HG03342 (cell line): ENCODE measurements at regions not wholly inside any gene's neighbourhood (a gene's known extent, or its start where the extent isn't known, plus 50 kb on each side); places are given as distances from the start of the nearest gene placed in this dataset.

ENCODE experiments used
- ATAC-seq: cut with Tn5 transposase; IDR thresholded peaks from one replicate; pipeline ENCODE4 v1.9.1; 2021; ENCODE audit warnings: mild to moderate bottlenecking, moderate library complexity; ENCODE audit not compliant: unreplicated experiment

DNA sequence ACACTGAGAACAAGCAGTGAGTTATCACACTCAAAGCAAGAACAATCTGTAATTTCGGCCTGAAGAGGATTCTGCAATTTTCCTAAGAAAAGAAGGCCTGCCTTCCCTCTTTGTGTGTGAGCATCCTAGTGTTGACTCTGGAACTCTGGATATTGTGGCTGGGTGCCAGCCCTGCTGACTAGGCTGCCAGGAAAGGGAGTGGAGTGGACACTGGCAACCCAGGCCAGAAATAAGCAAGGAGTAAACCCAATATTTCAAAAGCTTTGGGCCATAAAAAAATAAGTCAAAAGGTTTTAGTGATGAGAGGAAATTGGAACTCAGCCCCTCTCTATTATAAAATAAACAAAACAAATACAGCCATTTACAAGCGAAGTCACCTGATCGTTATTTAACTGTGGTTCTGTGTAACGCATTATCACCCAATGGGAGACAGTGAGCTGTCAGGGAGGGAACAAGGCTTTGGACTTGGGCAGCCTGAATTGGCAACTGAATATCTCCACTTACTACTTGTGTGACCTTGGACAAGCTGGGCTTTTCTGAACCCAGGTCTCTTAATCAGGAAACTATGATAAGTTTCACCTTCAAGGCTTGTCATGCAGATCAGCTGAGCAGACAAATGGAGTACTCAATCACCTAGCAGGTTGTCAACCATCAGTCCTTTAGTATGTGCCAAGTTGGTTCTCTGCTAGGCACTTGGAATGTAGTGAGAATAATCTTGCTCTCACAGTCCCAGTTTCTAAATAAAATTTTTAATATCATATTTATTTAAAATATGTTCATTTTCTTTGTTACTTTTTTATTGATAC lies 196.2 kb downstream of the PAX1 start:
- ATAC-seq = no peak

DNA sequence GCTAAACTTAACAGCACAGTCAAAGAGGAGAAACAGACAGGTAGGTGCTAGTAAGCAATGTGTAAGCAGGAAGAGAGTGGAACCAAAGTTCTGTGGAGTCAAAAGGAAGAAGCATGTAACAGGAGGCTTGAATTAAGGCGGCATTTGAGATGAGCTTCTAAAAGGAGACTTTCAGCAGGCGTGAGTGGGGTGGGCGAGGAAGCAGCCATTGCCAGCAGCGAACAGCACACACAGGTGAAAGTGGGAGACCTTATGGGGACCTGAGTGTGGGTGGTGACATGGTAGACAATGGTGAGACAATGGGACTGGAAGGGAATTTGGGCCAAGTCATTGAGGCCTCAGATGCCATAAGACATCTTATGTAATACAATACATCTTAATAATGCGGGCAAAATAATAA lies 195.0 kb downstream of the PAX1 start:
- no peak for ATAC-seq

DNA sequence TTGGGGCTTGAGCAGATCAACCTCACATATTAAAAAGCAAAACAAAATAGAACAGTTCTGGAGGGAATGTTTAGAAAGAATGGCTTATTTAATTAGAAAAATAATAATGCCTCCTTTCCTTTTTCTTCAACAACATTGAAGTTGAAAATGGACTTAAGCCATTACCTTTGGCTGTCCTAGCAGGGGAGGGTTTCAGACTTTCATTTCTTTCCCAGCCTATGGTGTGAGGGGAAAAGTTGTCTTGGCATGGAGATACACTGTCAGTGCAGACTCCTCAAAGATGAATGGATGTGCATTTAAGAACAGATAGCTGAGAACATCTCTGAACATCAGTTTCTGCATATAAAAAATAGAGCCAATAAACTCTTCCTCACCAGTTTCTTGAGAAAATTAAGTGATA lies 169.5 kb downstream of the PAX1 start:
- no peak for ATAC-seq

DNA sequence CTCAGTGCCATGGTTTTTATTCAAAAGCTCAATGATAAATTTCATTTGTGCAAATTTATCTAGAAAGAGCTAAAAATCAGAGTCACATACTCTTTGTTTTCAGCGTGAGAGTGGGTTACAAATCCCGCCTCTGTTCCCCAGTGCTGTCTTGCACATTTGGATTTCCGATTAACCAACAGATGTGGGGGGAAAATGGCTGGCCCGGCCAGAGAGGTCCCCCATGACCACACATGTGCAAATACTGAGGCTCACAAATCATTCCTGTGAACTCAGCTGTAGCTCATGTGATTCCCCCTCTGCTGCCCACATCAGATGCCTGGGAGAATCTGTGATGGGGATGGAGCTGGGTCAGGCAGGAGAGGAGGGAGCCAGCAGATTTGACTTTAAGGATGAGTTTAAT lies 168.7 kb downstream of the PAX1 start:
- no peak for ATAC-seq

DNA sequence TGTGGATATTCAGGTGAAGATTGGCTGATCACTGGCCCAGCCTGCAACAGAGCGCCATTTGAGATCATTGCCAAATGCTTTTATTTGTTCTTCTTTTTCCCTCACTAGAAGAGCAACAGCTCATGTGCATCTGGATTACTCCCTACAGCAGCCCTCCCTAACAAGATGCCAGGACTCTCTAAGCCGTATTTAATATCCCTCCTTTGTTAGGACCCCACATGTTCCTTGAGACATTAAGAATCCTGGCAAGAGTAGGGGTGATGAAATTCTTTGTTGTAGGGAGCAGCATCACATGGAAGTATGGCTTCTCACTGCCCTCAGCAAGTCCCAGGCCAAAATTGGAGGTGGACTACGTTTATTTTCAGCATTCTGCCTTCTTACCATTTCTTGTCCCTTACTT lies 167.8 kb downstream of the PAX1 start:
- ATAC-seq = no peak

DNA sequence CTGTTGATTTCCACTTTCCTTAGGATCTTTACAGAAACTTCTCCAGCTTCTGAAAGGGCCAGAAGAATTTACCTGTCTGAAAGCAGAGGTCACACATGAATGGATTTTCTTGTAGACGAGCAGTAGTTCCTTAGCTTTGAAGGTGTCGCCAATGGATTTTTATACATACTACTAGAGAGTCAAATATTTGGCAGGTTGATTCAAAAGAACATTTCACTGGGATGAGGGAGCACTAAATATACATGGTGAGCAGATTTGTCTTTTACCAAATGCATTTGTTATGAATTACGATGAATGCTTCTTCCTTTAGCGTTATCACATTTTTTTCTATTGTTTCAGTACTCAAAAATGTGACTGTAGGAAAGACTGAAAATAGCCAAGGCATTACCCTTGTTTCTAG lies 162.3 kb downstream of the PAX1 start:
- ATAC-seq = no peak

DNA sequence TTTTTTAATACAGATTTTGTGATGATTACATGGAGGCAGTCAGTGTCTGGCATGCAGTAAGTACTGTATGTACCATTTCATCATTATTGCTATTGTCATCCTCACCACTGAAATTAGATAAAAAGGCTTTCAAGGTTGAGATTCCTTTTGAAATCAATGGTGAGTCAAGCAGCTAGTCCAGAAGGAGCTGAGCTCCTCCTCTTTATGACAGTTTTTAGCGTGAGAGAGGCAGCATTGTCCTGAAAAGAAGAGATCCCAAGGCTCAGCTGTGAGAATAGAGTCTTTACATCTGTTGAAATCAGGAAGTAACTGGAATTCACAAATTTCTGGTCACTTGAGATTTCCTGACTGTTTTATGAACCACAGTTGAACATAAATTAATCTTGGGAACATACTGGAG lies 161.9 kb downstream of the PAX1 start:
- no peak for ATAC-seq

DNA sequence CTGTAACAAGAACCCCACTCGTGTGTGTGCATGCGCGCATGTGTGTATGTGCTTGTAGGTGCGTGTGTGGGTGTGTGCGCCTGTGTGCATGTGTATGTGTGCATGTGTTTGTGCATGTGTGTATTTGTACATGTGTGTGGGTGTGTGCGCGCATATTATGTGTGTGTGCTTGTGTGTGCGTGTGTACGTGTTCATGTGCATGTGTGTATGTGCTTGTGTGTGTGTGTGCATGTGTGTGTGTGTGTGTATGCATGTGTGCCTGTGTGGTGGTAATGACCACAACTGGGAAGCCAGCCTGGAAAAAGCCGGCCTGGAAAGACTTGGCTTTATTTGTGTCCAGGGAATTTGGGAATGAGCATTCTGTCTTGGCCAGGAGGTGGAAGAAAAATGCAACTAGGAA lies 157.5 kb downstream of the PAX1 start:
- no peak for ATAC-seq

DNA sequence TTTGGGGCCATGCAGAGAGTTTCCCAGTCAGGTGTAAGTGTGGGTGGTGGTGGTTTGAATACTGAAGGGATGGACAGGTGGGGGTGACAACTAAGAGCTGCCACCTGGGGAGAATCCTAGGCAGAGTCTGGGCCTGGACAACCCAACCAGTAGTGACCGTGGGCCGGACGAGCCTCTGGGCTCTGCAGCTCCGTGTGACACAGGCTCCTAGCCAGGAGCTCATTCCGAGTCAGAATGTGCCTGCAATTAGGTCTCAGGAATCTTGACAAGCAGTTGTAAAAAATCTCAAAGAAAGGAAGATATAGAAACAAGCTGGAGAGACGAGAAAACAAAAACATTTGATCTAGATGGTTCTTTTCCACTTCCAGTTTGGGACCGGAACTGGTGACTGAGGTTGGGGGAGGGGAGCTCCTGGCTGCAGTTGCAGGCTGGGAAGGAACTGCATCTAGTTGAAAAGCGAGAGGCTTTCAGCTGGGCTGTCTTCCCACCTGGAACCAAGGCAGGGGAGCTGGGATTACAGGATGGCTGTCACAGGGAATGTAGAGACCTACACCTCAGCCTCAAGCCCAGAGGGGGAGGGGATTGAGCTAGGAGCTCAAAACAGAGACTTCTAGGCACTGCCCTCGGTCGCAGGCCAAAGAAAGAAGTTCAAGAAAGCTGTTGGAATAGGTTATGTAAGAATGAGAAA lies 156.9 kb downstream of the PAX1 start:
- no peak for ATAC-seq

DNA sequence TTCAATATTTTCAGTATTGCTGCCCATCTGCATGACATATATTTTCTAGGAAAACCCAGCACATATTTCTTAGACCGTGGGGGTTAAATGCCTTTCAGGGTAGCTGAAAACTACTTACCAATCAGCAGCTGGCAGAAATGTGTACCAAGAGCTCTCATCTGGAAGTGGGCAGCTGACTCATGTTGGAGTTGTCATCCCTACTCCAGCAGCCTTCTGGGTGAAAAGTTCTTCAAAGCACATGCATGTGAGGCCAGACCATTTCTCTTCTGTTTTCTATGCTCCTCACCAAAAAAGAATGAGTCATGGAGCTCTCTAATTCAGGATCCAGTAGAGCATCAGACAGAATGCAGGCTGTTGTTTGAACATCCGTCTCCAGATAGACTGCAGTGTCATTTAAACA lies 135.5 kb downstream of the PAX1 start:
- no peak for ATAC-seq

DNA sequence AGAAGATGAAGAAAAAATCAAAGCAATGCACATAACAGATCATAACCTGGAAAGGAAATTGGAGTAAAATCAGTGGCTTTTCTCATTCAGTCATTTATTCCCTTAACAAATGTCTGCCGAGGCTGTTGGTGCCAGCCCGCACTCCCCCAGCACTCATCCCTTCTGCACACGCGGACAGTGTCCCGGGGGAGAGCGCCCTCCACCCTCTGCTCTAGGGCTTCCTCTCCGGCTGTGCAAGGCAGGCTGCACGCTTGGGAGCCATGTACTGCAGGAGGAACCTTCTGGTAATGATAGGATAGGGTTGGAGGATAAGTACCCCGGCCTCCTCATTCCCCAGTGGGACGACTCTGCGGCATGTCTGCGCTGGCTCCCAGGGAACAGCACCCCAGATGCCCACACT lies 134.5 kb downstream of the PAX1 start:
- no peak for ATAC-seq

DNA sequence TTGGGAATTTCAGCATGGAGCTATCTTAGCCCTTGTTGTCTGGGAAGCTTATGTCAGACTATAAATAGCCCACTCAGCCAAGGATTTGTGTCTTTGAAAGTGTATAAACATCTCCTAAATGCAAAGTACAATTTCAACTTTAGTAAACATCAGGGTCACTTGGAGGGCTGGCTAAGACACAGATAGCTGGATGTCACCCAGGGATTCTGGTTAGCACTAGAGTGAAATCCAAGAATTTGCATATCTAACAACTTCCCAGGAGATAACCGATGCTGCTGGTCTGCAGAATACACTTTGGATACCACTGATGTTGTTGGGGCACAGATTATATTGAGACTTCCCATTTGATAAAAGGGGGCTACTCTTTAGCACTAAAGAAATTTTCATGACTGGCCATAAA lies 130.9 kb downstream of the PAX1 start:
- no peak for ATAC-seq

DNA sequence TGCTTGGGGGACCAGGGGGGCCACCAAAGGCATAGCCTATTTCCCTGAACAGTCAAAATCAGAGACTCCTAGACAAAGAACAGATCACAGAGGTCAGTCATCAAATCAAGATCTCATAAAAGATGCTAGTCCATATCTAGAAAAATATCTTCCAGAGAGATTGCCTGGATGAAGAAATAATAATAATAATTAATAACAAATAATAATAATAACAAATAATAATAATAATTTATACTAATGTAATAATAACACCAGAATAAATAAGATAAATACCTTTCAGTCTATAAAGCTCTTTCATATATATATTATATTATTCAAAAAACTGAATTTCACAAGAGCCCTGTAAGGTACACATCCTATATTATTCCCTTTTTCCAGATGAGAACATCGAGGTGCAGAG lies 129.6 kb downstream of the PAX1 start:
- ATAC-seq = no peak

DNA sequence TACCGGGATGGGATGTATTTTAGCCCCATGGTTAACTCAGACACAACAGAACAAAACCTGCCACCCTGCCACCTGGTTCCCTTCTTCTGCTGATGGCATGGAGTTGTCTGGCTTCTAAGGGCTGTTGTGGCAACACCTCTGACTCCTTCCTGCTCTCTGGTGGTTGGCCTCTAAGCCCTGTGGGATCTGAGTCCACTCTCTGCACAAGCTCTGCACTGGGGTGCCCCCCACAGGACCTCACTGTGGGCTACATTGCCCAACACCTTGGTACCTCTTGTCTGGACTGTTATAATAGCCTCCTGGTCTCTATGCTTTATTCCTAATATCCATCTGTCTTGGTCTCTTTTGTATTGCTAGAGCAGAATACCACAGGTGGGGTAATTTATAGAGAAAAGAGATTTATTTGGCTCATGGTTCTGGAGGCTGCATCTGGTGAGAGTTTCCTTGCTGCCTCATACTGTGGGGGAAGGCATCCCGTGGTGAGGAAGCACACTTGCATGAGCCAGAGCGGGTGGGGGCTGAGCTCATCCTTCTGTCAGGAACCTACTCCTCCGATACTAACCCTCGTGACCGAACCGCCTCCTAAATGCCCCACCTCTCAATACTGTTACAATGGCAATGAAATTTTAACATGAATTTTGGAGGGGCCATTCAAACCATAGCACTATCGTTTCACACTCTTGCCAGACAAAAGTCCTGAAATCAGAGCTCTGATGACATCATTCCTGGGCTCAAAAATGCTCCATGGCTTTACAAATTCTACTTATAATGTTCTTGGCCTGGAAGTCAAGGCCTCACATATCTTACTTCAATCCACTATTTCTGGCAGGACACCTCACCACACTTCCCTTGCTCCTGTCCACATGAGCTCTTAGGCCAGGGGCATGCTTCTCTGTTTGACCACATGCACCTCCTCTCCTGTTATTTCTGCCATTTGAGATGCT lies 127.2 kb downstream of the PAX1 start:
- ATAC-seq = no peak

DNA sequence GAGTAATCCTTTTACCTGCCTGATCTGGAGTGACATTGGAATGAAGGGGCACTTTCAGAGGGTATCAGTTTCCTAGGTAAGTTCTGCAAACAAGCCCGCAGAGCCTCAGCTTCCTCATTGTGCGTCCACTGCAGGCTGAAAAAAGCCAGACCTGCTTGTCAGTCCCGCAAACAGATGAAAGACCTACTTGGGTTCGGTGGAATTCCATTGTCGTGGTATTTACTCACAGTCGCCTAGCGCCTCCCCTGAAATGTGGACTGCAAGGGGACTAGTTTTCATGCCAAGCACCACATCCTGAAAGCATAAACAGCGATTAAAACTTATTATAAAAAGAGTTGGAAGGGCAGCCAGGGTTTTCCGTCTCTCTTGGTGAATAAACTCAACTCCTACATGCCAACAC lies 121.5 kb downstream of the PAX1 start:
- ATAC-seq = no peak

DNA sequence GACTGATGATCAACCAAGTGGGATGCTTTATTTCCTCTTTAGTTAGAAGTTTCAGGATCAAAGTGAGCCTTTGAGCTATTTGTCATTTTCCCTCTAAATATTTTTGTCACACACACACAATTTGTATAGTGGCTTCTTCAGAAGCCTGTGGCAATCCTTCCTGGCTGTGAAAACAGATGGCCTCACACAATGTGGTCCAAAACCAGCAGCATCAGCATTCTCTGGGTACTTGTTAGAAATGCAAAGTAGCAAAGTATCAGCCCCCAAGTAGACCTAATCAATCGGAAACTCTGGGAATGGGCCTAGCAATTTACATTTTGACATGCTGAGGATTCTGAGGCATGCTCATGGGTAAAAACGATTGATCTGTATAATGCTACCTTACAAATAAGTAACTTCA lies 115.9 kb downstream of the PAX1 start:
- no peak for ATAC-seq

DNA sequence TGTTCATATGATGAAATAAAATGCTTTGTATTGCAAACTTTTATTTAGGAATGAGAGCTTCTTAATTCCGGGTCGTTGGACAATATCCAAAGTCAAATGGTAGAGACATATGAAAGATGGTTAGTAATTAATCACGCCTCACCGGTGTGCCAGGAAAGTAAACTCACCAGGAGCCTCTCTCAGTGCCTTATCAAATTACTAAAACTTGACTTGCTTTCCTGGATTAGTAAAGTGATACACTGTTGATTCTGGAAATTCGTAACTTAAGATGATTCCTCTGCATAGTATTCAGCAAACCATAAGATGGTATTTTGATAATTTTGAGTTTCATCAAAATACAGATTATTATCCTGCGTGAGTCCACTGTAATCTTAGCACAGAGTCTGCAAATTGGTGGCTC lies 115.2 kb downstream of the PAX1 start:
- ATAC-seq = no peak

DNA sequence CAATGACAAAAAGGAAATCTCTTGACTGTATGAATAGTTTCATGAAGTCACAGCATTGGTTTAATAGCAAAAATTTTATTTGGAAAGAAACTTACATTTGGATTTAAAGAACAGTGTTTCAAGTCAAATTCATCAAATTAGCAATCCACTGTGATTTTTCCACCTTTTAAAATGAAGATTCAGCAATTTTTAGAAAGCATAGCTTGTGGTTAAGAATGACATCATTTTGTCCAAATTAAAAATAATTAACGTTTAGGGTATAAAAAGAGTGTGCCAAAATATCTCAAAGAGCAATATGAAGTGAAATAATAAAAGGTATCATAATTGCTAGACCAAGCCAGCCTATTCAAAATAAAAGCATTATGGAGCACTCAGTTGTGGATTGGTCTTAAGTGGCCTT lies 114.6 kb downstream of the PAX1 start:
- no peak for ATAC-seq

DNA sequence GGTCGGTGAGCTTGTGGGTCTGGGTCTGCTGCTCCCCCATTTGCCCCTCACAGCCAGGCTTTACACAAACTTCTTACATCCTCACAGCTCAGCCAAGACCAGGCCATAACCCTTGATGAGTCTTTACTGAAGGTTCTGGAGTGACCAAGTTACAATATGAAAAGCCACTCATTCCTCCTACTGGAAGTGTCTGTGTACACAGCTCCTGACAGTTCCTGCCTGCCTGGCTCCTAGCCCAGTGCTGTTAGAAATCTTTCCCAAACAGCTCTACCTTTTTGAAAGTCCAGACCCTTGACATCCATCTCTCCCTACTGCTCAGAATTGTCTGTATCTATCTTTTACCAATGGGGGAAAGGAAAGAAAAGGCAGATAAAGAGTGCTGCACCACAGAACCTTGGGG lies 106.9 kb downstream of the PAX1 start:
- ATAC-seq = no peak

DNA sequence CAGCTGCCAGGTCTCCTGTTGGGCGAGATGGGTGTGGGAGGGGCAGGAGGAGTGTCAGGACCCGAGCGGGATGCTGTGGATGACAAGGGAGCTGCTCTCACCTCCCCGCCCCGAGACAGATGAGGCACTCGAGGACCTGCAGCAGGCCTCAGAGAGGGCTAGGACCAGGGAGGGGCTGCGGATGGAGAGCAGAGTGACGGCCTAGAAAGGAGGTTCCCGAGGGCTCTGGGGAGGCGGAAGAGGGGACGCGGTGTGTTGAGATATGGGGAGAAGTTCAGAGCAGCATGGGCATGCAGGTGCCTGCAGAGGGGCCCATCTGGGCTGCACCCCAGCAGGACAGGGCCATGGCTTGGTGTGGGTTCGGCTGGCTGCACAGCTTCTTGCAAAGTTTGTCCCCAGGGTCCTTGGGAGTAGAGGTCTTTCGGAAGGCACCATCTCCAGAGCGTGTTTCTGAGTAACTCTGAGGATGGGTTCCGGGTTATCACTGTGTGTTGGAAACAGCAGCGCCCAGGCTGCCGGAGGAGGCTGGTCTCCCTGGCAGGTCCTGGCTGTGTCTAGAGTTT lies 104.6 kb downstream of the PAX1 start:
- ATAC-seq = no peak
